HG02981 (cell line): ENCODE measurements at regions not wholly inside any gene's neighbourhood (a gene's known extent, or its start where the extent isn't known, plus 50 kb on each side); places are given as distances from the start of the nearest gene placed in this dataset.

Experiments used
- ATAC-seq: cut with Tn5 transposase; IDR thresholded peaks from one replicate; pipeline ENCODE4 v1.9.1; 2021; ENCODE audit warnings: mild to moderate bottlenecking, moderate library complexity; ENCODE audit not compliant: unreplicated experiment

DNA sequence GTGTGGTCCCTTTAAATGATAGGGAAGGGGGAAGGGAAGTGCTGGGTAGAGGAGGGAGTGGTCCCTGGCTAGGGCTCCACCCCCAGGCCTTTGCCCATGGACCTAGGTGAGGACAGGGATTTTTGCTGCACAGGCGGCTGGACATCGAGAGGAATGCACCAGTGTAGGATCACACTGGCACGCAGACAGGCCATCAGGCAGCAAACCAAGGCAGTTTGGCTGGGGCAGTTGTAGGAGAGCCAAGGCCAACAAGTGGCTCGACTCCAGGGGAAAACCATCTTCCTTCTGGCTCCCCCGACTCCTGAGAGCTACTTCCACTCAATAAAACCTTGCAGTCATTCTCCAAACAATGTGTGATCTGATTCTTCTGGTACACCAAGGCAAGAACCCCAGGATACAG is 402.0 kb upstream of the LRRTM1 start:
- no peak for ATAC-seq

DNA sequence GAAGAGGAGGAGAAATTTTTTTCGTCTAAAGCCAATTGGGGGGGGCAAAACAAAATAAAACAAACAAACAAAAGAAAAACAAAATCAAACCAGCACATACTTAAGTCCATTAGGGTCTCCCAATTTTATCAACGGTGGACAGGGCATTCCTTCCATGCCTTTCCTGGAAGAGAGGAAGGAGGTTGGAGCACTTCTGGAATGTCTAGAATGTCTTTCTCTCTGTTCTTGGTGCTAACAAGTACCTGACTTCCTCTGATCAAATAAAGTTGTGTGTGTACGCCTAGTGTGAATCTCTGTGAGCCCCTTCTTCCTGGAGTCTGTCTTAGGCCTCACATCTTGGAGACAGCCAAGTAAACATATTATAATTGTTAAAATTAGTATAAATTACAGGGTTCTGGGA is 399.0 kb upstream of the LRRTM1 start:
- ATAC-seq: no peak

DNA sequence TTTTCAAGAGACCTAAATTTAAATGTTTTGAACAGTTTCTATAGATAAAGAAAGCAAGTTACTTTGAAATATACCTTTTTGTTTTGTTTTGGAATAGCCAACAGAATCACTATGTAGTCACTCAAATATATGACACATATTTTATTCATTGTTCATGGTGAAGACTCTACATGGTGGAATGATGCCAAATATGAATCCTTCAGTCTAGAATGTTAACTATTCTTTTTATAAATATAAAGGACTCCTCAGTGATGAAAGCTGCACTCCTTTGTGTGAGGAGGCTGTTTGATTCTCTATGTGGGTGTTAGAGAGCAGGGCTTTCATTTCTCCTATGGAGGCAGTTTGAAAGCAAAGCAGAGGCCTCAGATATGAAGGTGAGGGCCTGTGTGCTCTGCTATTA is 396.4 kb upstream of the LRRTM1 start:
- no peak for ATAC-seq
